ENCODE measurements at regions not wholly inside any gene's neighbourhood (a gene's known extent, or its start where the extent isn't known, plus 50 kb on each side); places are given as distances from the start of the nearest gene placed in this dataset.

DNA sequence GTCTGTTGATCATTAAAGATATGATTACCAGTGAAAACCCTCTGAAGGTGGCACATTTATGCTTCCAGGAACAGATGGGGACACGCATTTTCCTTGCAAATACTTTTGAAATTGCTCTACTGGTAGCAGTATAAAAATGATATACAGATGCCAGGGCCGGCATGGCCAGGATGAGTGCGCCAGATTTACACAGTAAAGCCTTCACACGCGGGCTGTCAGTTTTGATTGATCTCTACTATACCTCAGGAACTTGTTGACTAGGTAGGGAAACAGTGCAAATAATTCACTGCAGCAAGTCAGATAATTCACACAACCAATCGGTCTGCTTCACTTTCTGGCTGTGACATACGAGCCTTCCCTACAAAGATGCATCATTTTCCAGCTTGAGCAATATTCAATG, 123.2 kb upstream of the BARHL2 start:
- no peak overlapping the region for H3K27ac ChIP-seq
- 38 to 58% methylated on average over 3 to 7 of the region's 7 CpGs for WGBS, 2 donors (ENCODE audit: low coverage in 1 of 2)
- intact Hi-C loops (cut with DNase I; ENCODE audit: low total_unique reads) (loop anchor here (10.0 kb wide), 1 partner anchor 116 kb away; no protein-coding TSS in a partner anchor), in situ Hi-C loops (cut with MboI; ENCODE audit: low pct_ligation_motif_present in 1 of 4, low pct_unique_long_range_greater_than_20kb in 1 of 4, low sequenced_read_pairs in 3 of 4) (no loop called here)
- no peaks in the 10 kb centered on the region for H3K36me3 ChIP-seq
- H3K9me3 ChIP-seq: no peaks in the 10 kb centered on the region
- TF ChIP-seq POLR2A (IDR thresholded peaks at IDR 0.05): no peak
- TF ChIP-seq EP300 (IDR thresholded peaks at IDR 0.05; ENCODE audit: low read depth): no peak
- no peak for TF ChIP-seq POLR2AphosphoS5 (IDR thresholded peaks at IDR 0.05)
- TF ChIP-seq, protein P1, sequence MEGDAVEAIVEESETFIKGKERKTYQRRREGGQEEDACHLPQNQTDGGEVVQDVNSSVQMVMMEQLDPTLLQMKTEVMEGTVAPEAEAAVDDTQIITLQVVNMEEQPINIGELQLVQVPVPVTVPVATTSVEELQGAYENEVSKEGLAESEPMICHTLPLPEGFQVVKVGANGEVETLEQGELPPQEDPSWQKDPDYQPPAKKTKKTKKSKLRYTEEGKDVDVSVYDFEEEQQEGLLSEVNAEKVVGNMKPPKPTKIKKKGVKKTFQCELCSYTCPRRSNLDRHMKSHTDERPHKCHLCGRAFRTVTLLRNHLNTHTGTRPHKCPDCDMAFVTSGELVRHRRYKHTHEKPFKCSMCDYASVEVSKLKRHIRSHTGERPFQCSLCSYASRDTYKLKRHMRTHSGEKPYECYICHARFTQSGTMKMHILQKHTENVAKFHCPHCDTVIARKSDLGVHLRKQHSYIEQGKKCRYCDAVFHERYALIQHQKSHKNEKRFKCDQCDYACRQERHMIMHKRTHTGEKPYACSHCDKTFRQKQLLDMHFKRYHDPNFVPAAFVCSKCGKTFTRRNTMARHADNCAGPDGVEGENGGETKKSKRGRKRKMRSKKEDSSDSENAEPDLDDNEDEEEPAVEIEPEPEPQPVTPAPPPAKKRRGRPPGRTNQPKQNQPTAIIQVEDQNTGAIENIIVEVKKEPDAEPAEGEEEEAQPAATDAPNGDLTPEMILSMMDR (IDR thresholded peaks at IDR 0.05): no peak
- peaks cover 72% of the 10 kb centered on the region for H3K27me3 ChIP-seq
- no peak for DNase-seq
- H3K4me3 ChIP-seq: no peak overlapping the region
- H3K4me1 ChIP-seq: peaks cover 4 to 14% (median 9%) of the 10 kb centered on the region in 4 donors

DNA sequence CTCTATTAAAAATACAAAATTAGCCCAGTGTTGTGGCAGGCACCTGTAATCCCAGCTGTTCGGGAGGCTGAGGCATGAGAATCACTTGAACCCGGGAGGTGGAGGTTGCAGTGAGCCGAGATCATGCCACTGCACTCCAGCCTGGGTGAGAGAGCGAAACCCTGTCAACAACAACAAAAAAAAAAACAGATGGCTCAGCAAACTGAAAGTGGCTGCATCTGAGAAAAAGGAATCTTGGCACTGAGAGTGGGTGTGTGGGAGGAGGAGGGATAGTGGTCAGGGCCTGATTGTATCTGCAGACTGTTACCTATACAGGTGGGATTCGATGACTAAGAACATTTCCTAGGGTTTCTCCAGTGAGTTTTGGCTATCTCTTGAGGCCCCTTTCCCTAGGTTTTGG, 122.2 kb upstream of the BARHL2 start:
- in situ Hi-C loops (cut with MboI; ENCODE audit: low pct_ligation_motif_present in 1 of 4, low pct_unique_long_range_greater_than_20kb in 1 of 4, low sequenced_read_pairs in 3 of 4) (no loop called here), intact Hi-C loops (cut with DNase I; ENCODE audit: low total_unique reads) (no loop called here)
- Histone ChIP-seq H3K27me3 (peaks cover 83% of the 10 kb centered on the region), H3K4me3 (no peak overlapping the region), H3K36me3 (no peaks in the 10 kb centered on the region), H3K4me1 (peaks cover 5 to 18% (median 12%) of the 10 kb centered on the region in 4 donors), H3K27ac (no peak overlapping the region), H3K9me3 (no peaks in the 10 kb centered on the region)
- WGBS, 2 donors (ENCODE audit: low coverage in 1 of 2): 40 to 58% methylated on average over 4 to 5 of the region's 5 CpGs
- no peak for DNase-seq
- TF ChIP-seq EP300 (IDR thresholded peaks at IDR 0.05; ENCODE audit: low read depth) (no peak), POLR2A (IDR thresholded peaks at IDR 0.05) (no peak), POLR2AphosphoS5 (IDR thresholded peaks at IDR 0.05) (no peak)
- TF ChIP-seq, protein P1 (IDR thresholded peaks at IDR 0.05): no peak

DNA sequence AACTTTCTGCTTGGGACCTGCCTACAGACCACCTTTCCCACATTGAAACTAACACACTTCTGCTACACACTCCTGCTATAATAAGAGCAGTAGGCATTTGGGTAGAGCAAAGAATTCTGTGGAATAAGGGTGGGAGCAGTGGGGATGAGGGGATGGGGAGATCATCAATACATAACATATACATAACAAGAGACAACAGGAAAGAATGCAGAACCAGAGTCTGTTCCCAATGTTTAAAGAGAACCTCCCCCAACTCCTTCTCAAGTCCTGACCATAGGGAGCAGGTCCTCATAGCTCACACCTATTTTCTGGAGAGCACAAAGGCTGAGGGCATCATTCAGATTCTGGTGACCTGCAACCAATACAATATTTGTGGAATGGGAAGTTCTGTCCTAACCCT, 121.6 kb upstream of the BARHL2 start:
- Histone ChIP-seq H3K27me3 (peaks cover 89% of the 10 kb centered on the region), H3K9me3 (no peaks in the 10 kb centered on the region), H3K36me3 (no peaks in the 10 kb centered on the region), H3K27ac (no peak overlapping the region), H3K4me1 (peaks cover 5 to 18% (median 12%) of the 10 kb centered on the region in 4 donors), H3K4me3 (no peak overlapping the region)
- DNase-seq: no peak
- intact Hi-C loops (cut with DNase I; ENCODE audit: low total_unique reads) (no loop called here), in situ Hi-C loops (cut with MboI; ENCODE audit: low pct_ligation_motif_present in 1 of 4, low pct_unique_long_range_greater_than_20kb in 1 of 4, low sequenced_read_pairs in 3 of 4) (no loop called here)
- TF ChIP-seq POLR2AphosphoS5 (IDR thresholded peaks at IDR 0.05) (no peak), EP300 (IDR thresholded peaks at IDR 0.05; ENCODE audit: low read depth) (no peak), POLR2A (IDR thresholded peaks at IDR 0.05) (no peak)
- TF ChIP-seq, protein P1 (IDR thresholded peaks at IDR 0.05): no peak

DNA sequence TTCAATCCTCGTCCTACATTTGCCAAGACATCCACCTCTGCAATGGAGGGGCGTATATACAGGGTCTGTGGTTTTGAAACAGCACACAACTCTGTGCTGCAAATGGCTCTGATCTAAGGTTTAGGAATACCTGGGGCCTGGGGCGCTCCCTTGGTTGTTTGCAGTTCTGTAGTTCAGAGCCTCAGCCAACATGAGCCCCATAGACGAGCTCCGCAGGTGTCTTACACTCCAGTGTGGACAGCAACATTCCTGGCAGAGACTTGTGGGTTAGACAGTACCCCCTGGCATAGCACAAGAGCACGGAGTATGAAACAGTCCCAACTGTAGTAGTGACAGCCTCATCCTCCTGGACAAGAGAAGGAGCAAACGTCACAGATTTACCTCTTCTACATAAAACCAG, 120.3 kb upstream of the BARHL2 start:
- H3K9me3 ChIP-seq: no peaks in the 10 kb centered on the region
- peaks cover 98% of the 10 kb centered on the region for H3K27me3 ChIP-seq
- no peak for DNase-seq
- in situ Hi-C loops (cut with MboI; ENCODE audit: low pct_ligation_motif_present in 1 of 4, low pct_unique_long_range_greater_than_20kb in 1 of 4, low sequenced_read_pairs in 3 of 4): no loop called here
- no peak overlapping the region for H3K27ac ChIP-seq
- H3K4me3 ChIP-seq: no peak overlapping the region
- intact Hi-C loops (cut with DNase I; ENCODE audit: low total_unique reads): no loop called here
- WGBS, 2 donors (ENCODE audit: low coverage in 1 of 2): 22 to 67% methylated on average over 2 to 7 of the region's 7 CpGs
- TF ChIP-seq POLR2A (IDR thresholded peaks at IDR 0.05): no peak
- TF ChIP-seq, protein P1 (IDR thresholded peaks at IDR 0.05): no peak
- TF ChIP-seq POLR2AphosphoS5 (IDR thresholded peaks at IDR 0.05): no peak
- TF ChIP-seq EP300 (IDR thresholded peaks at IDR 0.05; ENCODE audit: low read depth): no peak
- peaks cover 5 to 18% (median 12%) of the 10 kb centered on the region in 4 donors for H3K4me1 ChIP-seq
- H3K36me3 ChIP-seq: no peaks in the 10 kb centered on the region
